ENCODE measurements at regions not wholly inside any gene's neighbourhood (a gene's known extent, or its start where the extent isn't known, plus 50 kb on each side); places are given as distances from the start of the nearest gene placed in this dataset.

- H3K27ac Mint-ChIP-seq = no peak overlapping the region
These were observed 219.5 kb downstream of the SOX11 start for GRCh38 chr2:5911718-5912117.

DNA sequence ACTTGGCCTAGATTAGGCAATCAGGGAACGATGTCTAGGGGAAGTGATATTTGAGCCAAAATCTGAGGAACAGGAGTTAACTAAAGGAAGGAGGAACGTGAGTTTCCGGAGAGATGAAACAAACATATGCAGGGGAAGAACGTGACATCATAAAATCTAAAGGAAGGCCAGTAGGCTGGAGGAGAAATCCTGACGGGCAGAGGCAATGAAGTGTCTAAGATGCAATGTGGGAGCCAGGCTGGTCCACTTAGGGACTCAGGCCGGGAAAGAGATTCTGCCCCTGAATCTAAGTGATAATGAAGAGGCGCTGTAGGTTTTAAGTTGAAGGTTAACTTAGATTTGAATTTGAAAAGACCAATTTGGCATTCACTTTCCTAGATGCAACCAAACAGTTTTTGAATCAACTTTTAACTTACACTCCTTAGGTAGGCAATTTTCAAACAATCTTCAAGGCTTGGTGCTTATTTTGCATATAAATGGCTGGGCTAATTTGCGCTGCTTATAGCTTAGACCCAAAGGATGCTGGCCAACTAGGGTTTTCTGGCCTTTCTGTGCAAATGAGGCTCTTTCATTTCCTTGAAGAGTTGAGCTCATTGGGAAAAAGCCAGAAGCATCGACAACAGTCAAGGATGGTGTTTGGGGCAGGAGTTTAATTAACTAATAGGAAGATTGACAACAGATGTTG lies 221.7 kb downstream of the SOX11 start:
- H3K36me3 Mint-ChIP-seq = no peaks in the 10 kb centered on the region
- no peaks in the 10 kb centered on the region for H3K27me3 Mint-ChIP-seq
- H3K27ac Mint-ChIP-seq = no peak overlapping the region
- DNase-seq = no peak
- H3K4me3 Mint-ChIP-seq = no peak overlapping the region
- CTCF ChIA-PET = no interaction called here
- peaks cover 2% of the 10 kb centered on the region for H3K9me3 Mint-ChIP-seq (ENCODE audit: low read depth)
- no peaks in the 10 kb centered on the region for H3K4me1 Mint-ChIP-seq
- no peak for ATAC-seq

More at GRCh38 chr2:5911718-5912117, 219.5 kb downstream of the SOX11 start:
- Mint-ChIP-seq H3K27me3 (no peaks in the 10 kb centered on the region), H3K4me1 (no peaks in the 10 kb centered on the region), H3K36me3 (no peaks in the 10 kb centered on the region), H3K9me3 (ENCODE audit: low read depth) (peaks cover 2% of the 10 kb centered on the region), H3K4me3 (no peak overlapping the region)
- DNase-seq = no peak
- ATAC-seq = no peak
- CTCF ChIA-PET = no interaction called here

DNA sequence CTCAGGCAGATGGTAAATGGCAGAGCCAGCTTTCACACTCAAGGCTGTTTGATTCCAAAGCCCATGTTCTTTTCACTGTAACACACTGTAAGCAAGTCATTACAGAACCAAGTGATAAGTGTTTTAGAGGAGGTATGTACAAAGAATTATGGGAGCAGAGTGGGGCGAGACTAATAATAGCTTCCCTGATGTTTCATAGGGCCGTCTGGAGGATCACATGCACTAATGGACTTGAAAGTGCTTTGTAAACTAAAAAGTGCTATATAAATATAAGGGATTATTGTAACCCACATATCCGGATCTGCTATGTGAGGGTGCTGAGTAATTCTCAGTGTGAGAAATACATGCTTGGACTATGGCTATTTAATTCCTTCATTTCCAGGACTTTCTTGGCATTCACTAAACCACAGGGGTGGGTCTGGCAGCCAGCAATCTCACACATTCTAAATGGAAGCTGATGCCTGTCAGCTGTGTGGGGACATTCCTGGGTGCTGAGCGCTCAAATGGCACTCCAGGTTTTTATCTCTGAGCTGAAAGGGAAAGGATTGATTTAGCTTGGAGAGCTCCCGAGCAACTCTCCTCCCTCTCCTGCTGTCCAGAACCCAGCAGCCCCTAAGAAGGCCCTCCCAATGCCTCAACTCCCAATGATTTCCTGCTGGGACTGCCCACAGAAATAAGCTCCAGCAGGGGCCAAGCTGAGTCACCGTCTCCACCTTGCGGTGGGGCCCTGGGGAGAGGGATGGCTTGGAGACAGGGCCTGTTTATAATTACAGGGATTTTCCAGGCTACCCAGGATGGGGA lies 222.8 kb downstream of the SOX11 start:
- Mint-ChIP-seq H3K4me3 (no peak overlapping the region), H3K9me3 (ENCODE audit: low read depth) (peaks cover 2% of the 10 kb centered on the region), H3K27me3 (no peaks in the 10 kb centered on the region), H3K36me3 (no peaks in the 10 kb centered on the region), H3K27ac (no peak overlapping the region), H3K4me1 (no peaks in the 10 kb centered on the region)
- ATAC-seq (no peak), DNase-seq (no peak)
- CTCF ChIA-PET = no interaction called here

DNA sequence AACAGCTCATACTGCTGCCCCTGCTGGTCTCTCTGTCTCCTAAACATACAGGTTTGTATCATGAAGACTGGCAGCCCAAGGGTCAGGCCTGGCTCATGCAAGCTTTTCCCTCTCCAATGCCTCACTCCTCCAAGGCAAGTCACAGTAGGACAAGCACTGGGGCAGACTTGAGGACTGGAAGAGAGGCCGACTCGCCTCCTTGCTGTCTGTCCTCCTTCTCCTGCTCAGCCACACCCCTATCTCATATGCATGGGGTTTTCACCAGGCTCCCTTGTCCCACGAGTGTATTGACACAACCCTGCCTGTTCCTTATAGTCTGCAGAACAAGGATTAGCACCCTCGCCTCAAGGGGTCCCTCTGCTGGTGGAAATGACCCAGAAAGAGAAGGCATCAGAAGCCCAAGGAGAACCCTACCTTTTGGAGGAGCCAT lies 223.7 kb downstream of the SOX11 start:
- H3K4me1 Mint-ChIP-seq = no peaks in the 10 kb centered on the region
- no peaks in the 10 kb centered on the region for H3K27me3 Mint-ChIP-seq
- no peak overlapping the region for H3K4me3 Mint-ChIP-seq
- DNase-seq = no peak
- H3K9me3 Mint-ChIP-seq (ENCODE audit: low read depth) = peaks cover 3% of the 10 kb centered on the region
- CTCF ChIA-PET = no interaction called here
- no peak for ATAC-seq
- H3K27ac Mint-ChIP-seq = no peak overlapping the region
- H3K36me3 Mint-ChIP-seq = no peaks in the 10 kb centered on the region

GRCh38 chr2:5921081-5921642 lies 229.0 kb downstream of the SOX11 start:
- no peak overlapping the region for H3K4me3 Mint-ChIP-seq
- no peak for ATAC-seq
- H3K36me3 Mint-ChIP-seq = no peaks in the 10 kb centered on the region
- CTCF ChIA-PET = no interaction called here
- H3K4me1 Mint-ChIP-seq = no peaks in the 10 kb centered on the region
- no peak overlapping the region for H3K27ac Mint-ChIP-seq
- no peak for DNase-seq
- peaks cover 10% of the 10 kb centered on the region for H3K9me3 Mint-ChIP-seq (ENCODE audit: low read depth)
- no peaks in the 10 kb centered on the region for H3K27me3 Mint-ChIP-seq

DNA sequence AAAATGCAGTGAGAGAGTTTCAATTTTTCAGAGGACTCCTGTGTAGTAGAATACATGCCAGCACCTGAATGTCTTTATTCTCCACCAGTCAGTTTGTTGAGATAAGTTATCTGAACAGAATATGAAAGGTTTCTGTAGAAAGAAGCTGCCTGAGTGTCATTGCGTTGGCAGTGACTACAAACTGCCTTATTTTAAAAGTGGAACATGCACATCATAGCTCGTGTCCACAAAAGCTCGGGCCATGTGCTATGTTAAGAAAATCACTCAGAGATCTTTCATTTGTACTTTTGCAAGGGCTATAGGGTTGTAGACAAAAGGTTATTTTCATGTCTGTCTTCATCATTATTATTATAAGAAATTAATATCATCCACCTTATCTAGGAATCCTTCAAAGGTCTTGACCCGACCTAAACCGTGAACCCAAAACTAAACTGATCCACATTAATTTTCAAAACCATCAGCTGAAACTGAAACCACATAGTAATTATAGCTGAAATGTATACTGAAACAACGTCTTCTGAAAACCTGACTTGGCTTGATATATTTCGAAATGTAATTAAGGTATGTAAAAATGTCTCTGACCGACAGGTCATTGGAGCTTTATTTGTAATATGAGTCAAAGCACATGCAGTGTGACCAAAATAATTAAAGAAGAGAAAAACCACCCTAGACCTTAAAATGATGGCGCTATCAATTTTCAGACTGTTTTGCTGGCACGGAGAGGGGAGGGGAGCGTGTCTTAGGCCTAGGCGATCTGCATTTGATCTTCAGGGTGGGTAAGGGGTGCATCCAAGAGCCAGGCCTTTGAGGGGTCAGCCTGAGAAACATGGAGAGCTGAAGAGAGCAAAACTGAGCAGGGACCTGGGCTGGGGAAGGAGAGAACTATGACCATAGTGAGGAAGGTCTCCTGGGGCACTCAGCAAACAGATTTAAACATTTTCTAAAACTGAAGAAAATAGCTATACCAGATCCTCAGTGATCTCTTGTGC lies 232.1 kb downstream of the SOX11 start:
- H3K27me3 Mint-ChIP-seq = no peaks in the 10 kb centered on the region
- ATAC-seq = no peak
- CTCF ChIA-PET = no interaction called here
- H3K4me1 Mint-ChIP-seq = no peaks in the 10 kb centered on the region
- DNase-seq = no peak
- no peaks in the 10 kb centered on the region for H3K36me3 Mint-ChIP-seq
- no peak overlapping the region for H3K27ac Mint-ChIP-seq
- no peak overlapping the region for H3K4me3 Mint-ChIP-seq
- peaks cover 14% of the 10 kb centered on the region for H3K9me3 Mint-ChIP-seq (ENCODE audit: low read depth)

GRCh38 chr2:5925604-5926003 lies 233.4 kb downstream of the SOX11 start:
- no peak overlapping the region for H3K4me3 Mint-ChIP-seq
- CTCF ChIA-PET = no interaction called here
- no peaks in the 10 kb centered on the region for H3K4me1 Mint-ChIP-seq
- ATAC-seq (no peak), DNase-seq (no peak)
- no peak overlapping the region for H3K27ac Mint-ChIP-seq
- peaks cover 14% of the 10 kb centered on the region for H3K9me3 Mint-ChIP-seq (ENCODE audit: low read depth)
- H3K27me3 Mint-ChIP-seq = no peaks in the 10 kb centered on the region
- no peaks in the 10 kb centered on the region for H3K36me3 Mint-ChIP-seq

DNA sequence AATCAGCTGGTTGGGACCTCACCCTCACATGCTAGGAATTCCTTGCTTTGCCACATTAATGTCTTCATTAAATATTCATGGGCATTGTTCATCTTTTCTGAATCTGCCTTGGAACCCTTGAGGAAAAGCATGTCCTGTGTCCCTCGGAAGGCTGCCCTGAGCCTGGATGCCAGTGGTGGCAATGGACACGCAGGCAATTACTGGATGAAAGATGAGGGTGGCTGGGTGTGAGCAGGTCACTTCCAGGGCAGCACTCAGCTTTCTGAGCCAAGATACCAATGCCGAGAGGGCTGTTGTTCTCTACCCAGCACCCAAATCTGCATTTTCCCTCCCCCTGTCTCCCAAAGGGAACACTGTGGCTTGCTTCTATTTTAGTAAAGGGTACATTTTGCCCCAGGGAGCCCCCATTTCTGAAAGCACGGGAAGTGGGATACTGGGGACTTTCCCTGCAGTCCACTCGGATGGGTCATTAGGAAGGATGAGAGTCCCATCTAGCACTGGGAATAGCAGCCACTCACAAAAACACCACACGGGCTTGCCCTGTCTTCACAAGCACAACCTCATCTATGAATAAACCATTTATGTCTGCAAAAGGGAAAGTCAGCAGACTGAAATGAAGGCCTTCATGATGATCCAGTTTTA lies 234.8 kb downstream of the SOX11 start:
- CTCF ChIA-PET = no interaction called here
- Mint-ChIP-seq H3K4me3 (no peak overlapping the region), H3K27ac (no peak overlapping the region), H3K27me3 (no peaks in the 10 kb centered on the region), H3K36me3 (no peaks in the 10 kb centered on the region), H3K9me3 (ENCODE audit: low read depth) (peaks cover 9% of the 10 kb centered on the region), H3K4me1 (no peaks in the 10 kb centered on the region)
- ATAC-seq (no peak), DNase-seq (no peak)

DNA sequence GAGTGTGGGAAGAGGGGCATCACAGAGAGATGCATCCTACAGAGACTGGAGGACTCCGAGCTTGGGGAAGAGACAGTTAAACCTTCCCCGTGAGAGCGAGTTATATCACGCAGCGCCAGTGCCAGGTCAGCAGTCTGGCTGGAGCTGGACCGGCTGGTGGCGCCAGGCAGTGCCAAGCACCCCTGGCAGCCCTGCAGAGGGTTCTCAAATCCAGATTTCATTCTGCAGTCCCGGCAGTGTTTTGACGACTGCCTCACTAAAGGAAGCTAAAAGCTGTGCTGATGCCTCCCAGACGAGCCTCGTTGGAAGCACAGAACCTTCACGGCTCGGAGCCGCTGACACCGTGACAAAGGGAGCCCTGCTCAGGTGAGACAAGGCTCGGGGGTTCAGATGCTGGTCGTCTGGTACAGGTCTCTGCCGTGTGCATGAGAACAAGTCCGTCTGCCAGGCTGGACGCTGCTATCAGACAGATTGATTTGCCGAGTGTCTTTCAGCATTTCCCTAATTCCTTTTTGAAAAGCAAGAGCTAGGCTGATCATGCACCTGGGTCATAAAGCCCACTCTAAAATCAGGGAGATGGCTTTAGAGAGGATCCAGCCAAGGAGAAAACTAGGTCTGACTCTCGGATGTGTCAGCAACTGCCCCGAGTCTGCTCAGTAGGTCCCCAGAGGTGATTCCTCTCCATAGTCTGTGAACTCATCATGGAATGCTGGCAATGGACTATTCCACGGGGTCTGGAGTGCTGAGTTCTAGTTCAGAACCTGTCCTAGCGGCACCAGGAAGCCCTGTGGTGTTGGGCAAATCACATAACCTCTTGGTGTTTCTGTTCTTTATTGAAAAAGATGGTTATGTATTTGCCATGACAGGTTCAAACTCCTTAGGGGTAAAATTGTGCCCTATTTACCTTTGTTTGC lies 240.6 kb downstream of the SOX11 start:
- no peaks in the 10 kb centered on the region for H3K36me3 Mint-ChIP-seq
- H3K27me3 Mint-ChIP-seq = no peaks in the 10 kb centered on the region
- peaks cover 7% of the 10 kb centered on the region for H3K9me3 Mint-ChIP-seq (ENCODE audit: low read depth)
- no peak overlapping the region for H3K27ac Mint-ChIP-seq
- DNase-seq (no peak), ATAC-seq (no peak)
- CTCF ChIA-PET = no interaction called here
- H3K4me1 Mint-ChIP-seq = no peaks in the 10 kb centered on the region
- no peak overlapping the region for H3K4me3 Mint-ChIP-seq

- Mint-ChIP-seq H3K4me3 (no peak overlapping the region), H3K4me1 (no peaks in the 10 kb centered on the region), H3K27ac (no peak overlapping the region), H3K27me3 (no peaks in the 10 kb centered on the region), H3K9me3 (ENCODE audit: low read depth) (peaks cover 7% of the 10 kb centered on the region), H3K36me3 (no peaks in the 10 kb centered on the region)
- DNase-seq (no peak), ATAC-seq (no peak)
- CTCF ChIA-PET = no interaction called here
These were observed 241.5 kb downstream of the SOX11 start for GRCh38 chr2:5933669-5934068.

GRCh38 chr2:5937321-5937720 lies 245.1 kb downstream of the SOX11 start:
- no peaks in the 10 kb centered on the region for H3K36me3 Mint-ChIP-seq
- H3K27ac Mint-ChIP-seq = no peak overlapping the region
- DNase-seq (no peak), ATAC-seq (no peak)
- H3K9me3 Mint-ChIP-seq (ENCODE audit: low read depth) = peaks cover 4% of the 10 kb centered on the region
- CTCF ChIA-PET = no interaction called here
- H3K4me1 Mint-ChIP-seq = no peaks in the 10 kb centered on the region
- no peaks in the 10 kb centered on the region for H3K27me3 Mint-ChIP-seq
- no peak overlapping the region for H3K4me3 Mint-ChIP-seq

- no peak overlapping the region for H3K4me3 Mint-ChIP-seq
- H3K4me1 Mint-ChIP-seq = no peaks in the 10 kb centered on the region
- no peak for DNase-seq
- no peak for ATAC-seq
- peaks cover 5% of the 10 kb centered on the region for H3K9me3 Mint-ChIP-seq (ENCODE audit: low read depth)
- no peaks in the 10 kb centered on the region for H3K27me3 Mint-ChIP-seq
- H3K27ac Mint-ChIP-seq = no peak overlapping the region
- H3K36me3 Mint-ChIP-seq = no peaks in the 10 kb centered on the region
- CTCF ChIA-PET = no interaction called here
These were observed 245.8 kb downstream of the SOX11 start for GRCh38 chr2:5937851-5938565.

Measured in activated CD8-positive, alpha-beta memory T cell treated with anti-CD3 and anti-CD28 coated beads, Interleukin-2, amount 10 ng/mL, durations not matched to agents 7 days and 5 days (primary cell).